Activated CD8-positive, alpha-beta memory T cell treated with anti-CD3 and anti-CD28 coated beads, Interleukin-2, amount 50 U/mL, for 4 hours (primary cell): ENCODE measurements at regions not wholly inside any gene's neighbourhood (a gene's known extent, or its start where the extent isn't known, plus 50 kb on each side); places are given as distances from the start of the nearest gene placed in this dataset.

Source experiments
- DNase-seq: peaks from one replicate; pipeline ENCODE4 v3.0.0-alpha.2; 2020

GRCh38 chr13:107548338-107548737 lies 667.0 kb downstream of the LIG4 start:
- DNase-seq: no peak

DNA sequence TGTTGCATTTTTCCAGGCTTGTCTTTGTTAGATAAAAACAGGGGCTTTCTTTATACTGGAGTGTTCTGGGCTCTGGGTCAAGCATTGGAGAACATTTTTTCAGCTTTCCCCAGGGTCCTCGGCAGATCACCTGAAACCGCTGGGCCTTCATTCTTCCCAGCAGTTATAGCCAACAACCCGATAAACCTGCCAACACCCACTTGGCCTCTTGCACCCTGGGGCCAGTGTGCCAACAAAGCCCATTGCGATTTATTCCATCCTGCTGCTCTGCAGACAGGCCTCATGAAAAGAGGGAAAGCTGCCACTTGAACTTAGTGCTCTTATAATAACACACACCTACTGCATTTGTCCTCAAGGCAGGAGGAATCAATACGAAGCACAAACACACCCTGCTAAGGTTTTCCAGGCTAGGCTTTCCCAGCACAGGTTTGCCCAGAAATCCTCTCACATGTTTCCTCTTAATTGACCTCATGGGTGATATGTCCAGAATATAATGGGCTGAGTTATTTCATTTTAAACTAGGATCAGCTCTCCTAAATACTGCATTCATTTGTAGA lies 669.3 kb downstream of the LIG4 start:
- DNase-seq: no peak

DNA sequence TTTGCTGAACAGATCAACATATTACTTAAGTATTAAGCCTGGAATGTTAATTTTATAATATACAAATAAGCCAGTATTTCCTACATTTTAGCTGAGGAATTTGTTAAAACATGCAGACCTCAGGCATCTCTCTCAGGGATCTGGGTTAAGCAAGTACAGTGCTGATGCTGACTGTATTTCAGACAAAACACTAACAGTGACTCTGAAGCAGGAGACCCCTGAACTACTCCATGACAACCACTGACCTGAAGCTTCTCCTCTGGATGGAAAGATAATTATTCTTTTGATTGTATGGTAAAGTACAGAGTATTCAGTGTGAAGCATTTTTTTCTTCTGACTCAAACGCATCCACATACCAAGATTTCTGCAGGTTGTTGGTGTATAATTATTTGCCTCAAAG lies 680.8 kb downstream of the LIG4 start:
- no peak for DNase-seq

- no peak for DNase-seq
Measured at GRCh38 chr13:107531816-107532215, 683.5 kb downstream of the LIG4 start.

DNA sequence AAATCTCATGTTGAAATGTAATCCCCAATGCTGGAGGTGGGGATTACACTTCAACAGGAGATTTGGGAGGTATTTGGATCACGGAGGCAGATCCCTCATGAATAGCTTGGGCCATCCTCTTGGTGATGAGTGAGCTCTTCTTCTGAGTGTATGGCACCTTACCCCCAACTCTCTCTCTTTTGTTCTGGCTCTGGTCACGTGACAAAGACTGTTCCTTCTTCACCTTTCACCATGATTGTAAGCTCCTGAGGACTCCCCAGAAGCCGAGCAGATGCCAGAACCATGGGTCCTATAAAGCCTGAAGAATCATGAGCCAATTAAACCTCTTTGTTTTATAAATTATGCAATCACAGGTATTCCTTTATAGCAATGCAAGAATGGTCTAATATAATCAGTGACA lies 684.2 kb downstream of the LIG4 start:
- no peak for DNase-seq

DNA sequence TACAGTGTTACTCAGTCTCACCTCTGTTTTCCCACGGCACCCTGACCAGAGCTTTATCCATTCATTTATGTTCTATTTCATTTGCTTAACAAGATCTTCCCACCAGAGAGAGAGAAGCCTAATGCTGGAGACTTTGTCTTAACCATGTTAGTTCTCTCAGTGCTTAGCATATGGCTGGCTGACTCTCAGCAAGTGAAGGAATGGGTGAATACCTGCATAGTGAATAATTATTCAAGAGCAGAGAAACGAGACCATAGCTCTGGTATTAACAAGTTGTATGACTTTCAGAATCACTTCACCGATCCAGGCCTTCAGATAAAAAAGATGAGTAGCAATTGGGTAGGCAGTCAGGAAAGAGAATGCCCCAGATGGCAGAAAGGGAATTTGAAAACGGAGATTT lies 686.3 kb downstream of the LIG4 start:
- no peak for DNase-seq

- DNase-seq: no peak
Measured at GRCh38 chr13:107518780-107519179, 696.6 kb downstream of the LIG4 start.

DNA sequence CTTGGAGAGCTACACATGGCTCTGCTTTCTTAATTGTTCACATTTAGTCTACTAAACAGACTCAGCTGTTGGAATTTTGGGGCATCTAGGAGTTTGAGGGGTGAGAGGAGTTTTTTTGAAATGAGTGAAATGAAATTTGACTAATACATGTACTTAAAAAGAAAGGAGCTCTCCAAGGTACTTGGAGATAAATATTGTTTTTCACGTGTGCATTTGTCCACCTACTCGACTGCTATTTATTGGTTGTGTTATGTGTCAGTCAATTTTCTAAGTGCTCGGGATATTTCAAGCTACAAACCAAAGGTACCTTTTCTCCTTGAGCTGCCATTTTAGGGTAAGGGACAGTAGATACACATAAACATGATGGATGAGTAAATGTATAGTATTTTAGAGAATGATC lies 697.0 kb downstream of the LIG4 start:
- DNase-seq: no peak

DNA sequence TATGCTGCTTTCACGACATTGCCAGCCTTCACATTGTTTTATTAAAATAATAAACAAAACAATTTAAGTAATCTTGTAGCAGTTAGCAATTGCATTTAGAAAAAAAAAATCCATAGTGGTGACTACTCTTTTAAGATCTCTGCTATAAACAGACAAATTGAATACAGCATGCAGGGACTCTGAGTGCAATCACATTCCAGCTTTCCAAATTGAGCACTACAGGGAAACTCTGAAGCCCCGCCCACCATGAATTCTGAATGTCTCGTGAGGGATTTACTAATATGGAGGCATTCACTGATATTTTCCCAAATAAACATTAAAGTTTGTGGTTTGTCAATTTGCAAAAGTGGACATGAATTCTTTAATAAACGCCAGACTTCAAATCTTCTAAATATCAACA lies 698.8 kb downstream of the LIG4 start:
- no peak for DNase-seq

DNA sequence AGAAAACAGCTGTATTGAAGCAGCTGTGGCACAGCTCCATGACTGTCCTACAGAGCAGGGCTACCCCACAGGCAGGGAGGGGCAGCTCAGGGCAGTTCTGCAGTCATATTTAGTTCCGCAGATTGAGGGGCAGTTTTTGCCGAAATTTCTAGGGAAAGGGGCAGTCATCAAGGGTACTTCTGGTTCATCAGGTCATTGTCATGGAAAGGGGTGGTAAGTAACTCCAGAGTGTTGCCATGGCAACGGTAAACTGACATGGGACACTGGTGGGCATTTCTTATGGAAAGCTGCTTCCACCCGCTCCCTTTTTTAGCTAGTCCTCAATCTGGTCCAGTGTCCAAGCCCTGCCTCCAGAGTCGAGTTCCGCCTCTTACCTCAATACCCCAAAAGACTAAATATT lies 702.8 kb downstream of the LIG4 start:
- no peak for DNase-seq

GRCh38 chr13:107497661-107498060 lies 717.7 kb downstream of the LIG4 start:
- DNase-seq: no peak

GRCh38 chr13:107493266-107493665 lies 722.1 kb downstream of the LIG4 start:
- no peak for DNase-seq

DNA sequence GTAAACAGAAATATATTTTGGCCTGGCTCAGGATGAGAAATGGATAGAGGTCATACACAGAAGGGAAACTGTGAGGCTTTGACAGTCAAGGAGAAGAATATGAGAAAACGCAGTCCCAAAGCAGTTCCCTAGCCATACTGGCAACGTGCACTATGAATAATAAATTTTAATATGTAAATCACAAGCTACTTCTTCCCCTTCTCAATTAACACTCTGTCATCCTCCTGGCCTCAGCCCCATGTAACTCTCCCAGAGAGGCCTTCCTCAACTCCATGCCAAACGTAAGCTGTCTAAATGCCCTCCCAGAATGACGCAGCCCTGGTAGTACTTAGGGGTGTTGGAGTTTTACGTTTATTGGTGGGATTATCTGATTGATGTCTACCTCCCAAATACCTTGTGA lies 732.6 kb downstream of the LIG4 start:
- no peak for DNase-seq

DNA sequence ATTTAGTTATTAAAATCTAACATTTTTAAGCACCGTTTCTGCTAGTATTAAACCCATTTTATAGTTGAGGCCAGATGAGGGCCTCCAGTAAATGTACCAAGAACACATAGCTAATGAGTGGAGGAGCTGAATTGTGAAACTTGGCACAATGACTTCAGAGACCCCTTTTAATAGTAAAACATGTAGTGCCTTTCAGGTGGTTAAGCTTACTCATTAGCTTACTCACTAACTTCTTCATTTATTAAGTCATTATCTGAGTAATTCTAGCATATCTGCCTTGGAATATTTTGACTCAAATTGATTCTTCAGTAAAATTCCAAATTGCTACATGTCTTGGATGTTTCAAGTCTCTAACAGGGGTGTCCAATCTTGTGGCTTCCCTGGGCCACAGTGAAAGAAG lies 735.2 kb downstream of the LIG4 start:
- DNase-seq: no peak

DNA sequence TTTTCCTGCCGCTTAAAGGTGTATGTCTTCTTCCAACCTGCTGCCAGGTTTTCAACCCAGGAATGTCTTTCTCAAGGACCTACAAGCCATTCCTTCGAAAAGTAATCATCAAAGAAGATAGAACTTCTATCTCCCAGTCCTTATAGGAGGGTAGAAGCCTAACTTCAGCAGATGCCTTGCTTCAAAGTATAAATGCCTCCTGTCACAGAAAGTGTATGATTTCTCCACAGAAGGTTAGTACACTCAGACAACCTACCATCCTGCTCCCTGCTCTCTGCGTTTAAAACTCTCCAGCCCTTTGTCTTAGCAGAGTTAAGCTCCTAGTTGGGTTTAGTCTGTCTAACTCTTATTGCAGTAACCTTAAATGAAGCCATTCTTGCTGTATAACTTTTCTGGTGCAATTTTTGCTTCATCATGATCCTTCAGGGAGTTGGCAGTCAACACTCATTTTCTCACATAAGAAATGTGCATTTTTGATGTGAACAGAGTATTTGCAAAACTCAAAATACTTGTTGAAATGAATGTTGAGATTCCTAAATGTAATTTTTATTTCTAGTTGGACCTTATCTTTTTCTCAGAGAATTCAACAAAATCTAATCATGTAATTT lies 737.5 kb downstream of the LIG4 start:
- no peak for DNase-seq

- DNase-seq: no peak
Measured at GRCh38 chr13:107475753-107476453, 739.4 kb downstream of the LIG4 start.

GRCh38 chr13:107473253-107473652 lies 742.1 kb downstream of the LIG4 start:
- no peak for DNase-seq

DNA sequence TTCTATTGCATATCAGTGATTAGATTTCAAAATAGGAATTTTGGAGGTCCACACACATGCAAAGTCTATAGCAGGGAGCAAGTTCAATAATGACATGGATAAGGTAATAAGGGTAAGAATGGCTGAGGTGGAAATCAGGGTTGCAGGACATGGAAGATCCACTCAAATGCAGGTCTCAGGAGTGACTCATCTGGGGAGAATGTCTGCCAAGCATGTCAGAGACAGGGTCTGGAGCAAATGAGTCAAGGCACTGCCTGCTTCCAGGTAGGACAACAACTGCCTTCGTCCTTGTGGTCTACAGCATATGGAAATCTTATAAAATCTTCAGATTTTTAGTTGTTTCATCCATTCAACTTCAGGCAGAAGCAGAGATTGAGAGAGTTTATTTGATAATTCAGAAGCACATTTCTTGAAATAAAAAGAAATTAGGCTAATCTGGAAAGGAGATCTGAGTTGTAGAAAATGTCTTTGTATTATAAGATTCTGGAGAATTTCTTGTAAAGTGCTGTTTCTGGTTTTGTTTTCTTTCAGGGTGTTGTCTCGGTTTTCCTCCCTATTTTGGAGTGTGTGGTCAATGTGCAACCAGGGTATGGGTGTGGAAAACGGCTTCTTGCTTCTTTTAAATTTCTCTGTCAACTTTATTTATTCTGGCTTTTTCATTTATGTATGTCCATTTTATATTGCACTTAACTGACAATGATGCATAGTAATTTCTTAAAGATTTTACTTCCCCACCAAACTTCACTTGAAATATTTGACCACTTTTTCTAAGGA lies 748.8 kb downstream of the LIG4 start:
- DNase-seq: no peak

- no peak for DNase-seq
Measured at GRCh38 chr13:107462501-107462900, 752.8 kb downstream of the LIG4 start.

DNA sequence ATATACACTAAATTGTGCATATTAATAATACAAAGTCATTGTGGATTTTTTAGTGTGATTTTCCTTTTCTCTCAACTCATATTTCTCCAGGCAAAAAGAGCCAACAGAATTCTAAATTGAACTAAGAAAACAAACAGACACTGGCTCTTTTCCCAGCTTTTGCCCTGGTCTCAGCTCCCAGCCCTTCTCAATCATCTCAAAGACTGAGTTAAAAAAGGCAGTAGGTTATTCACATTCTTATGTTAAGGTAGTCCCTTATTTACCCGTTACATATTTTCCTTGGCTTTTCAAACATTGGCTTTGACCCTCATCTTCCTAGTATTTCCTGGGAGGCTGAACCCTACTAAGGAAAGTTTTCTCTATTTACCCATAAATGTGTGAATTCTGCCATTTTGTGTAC lies 753.6 kb downstream of the LIG4 start:
- no peak for DNase-seq

GRCh38 chr13:107459430-107459829 lies 755.9 kb downstream of the LIG4 start:
- DNase-seq: no peak

DNA sequence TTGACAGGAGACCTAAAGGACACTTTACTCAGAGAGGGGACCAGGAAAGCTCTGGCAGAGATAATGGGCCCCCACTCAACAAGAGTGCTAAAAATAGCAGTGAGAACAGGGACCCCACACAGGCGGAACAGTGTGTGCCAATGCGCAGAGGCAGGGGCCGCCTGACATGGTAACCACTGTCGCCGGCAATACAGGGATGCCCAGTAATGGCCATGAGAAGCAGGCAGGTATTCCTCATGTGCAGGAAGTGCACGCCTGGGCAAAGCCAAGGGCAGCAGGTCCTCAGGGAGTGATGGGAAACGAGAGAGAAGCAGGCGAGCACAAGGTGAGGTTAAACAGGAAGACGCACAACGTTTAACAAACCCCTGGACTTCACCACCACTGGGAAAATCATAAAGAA lies 757.1 kb downstream of the LIG4 start:
- DNase-seq: no peak

- DNase-seq: no peak
Measured at GRCh38 chr13:107457686-107458085, 757.6 kb downstream of the LIG4 start.

DNA sequence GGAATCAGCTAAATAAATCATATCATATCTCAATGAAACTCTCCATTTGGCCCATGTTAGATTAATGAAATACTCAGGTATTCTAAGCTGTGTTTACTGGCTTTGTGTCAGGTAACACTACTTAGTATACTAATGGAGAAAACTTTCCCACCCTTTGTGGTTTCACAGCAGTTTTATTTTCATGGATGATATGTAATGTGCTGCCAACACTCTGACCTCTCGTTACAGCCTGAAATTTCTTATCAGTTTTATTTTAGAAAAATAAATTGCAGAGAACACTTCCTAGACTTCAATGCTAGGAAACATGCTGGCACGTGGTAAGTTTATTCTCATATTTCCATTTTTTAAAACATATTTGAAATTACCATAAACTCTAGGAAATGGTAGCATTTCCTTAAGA lies 758.9 kb downstream of the LIG4 start:
- DNase-seq: no peak
